ENCODE measurements at regions not wholly inside any gene's neighbourhood (a gene's known extent, or its start where the extent isn't known, plus 50 kb on each side); places are given as distances from the start of the nearest gene placed in this dataset.

DNA sequence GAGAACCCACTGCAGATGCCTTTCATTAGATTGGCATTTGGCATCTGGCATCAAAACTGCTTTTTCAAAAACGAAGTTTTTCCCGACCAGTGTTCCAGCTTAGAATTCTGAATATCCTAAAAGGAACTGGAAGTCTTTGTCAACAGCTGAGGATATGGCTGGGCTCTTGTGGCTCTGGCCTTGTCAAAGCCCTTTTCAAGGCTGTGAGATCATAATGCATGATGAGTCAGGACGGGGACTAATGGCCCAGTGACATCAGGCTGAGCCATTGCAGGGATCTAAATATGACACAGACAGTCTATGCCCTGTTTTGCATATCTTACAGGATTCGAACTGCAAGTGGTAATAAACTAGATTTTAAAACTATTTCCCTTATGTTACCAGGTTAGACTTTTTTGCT, 306.4 kb downstream of the PTTG2 start:
- DNase-seq (ENCODE audit: low read depth, low spot score) = peak; percentile 24
- H3K4me3 ChIP-seq (ENCODE audit: low read depth, low read length) = no peak overlapping the region
- in situ Hi-C loops (cut with HindIII; ENCODE audit: low sequenced_read_pairs) = no loop called here
- TF ChIP-seq, protein P1, sequence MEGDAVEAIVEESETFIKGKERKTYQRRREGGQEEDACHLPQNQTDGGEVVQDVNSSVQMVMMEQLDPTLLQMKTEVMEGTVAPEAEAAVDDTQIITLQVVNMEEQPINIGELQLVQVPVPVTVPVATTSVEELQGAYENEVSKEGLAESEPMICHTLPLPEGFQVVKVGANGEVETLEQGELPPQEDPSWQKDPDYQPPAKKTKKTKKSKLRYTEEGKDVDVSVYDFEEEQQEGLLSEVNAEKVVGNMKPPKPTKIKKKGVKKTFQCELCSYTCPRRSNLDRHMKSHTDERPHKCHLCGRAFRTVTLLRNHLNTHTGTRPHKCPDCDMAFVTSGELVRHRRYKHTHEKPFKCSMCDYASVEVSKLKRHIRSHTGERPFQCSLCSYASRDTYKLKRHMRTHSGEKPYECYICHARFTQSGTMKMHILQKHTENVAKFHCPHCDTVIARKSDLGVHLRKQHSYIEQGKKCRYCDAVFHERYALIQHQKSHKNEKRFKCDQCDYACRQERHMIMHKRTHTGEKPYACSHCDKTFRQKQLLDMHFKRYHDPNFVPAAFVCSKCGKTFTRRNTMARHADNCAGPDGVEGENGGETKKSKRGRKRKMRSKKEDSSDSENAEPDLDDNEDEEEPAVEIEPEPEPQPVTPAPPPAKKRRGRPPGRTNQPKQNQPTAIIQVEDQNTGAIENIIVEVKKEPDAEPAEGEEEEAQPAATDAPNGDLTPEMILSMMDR (IDR thresholded peaks at IDR 0.05; ENCODE audit: low read depth, low read length) = no peak

DNA sequence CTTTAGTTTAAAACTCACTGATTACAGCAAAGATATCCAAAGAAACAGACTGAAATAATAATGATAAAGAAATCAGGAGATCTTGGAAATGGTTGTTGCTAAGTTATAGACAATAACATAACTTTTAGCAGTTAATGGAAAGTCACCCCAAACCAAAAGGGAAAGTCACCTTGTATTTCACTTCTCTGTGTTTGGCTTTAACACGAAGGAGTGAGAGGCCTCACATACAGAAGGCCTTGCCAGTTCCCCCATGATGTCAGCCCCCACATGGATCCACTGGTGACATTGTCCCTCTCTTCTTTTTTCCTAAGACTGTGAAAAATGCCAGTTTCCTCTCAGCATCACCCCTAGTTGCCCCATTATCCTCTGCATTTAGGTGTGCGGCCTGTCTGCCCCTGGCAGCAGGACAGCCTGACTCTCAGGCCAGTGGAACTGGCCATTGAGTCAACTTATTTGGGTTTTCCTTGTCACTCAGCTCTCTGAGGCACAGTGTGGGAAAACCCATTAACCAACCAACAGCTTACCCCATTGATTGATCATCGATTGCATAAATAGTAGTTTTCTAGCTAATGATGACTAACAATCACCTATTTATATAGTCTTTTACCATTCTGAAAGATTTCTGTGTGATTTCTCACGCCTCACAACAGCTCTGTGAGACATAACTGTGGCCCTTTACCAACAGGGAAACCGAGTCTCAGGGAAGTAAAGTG, 308.1 kb downstream of the PTTG2 start:
- TF ChIP-seq, protein P1 (IDR thresholded peaks at IDR 0.05; ENCODE audit: low read depth, low read length) = no peak
- H3K4me3 ChIP-seq (ENCODE audit: low read depth, low read length) = no peak overlapping the region
- no peak for DNase-seq (ENCODE audit: low read depth, low spot score)
- in situ Hi-C loops (cut with HindIII; ENCODE audit: low sequenced_read_pairs) = no loop called here

DNA sequence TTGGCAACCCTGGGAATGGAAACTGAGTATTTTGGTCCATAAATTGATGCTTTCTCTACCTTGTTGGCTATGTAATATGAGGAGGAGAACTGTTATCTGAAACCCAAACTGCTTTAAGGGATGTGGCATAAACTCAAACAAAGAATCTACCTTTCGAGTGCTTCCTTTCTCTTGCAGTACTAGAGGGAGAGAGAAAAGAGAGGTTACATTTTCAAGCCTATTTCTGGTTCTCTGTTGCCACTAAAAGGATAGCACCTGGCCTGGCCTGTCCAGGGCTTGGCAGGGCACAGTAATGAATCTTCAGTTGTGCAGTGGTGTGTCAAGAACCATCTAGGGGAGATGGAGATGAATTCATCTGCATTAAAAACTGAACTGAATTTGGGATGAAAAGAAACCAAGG, 308.6 kb downstream of the PTTG2 start:
- in situ Hi-C loops (cut with HindIII; ENCODE audit: low sequenced_read_pairs) = no loop called here
- H3K4me3 ChIP-seq (ENCODE audit: low read depth, low read length) = no peak overlapping the region
- TF ChIP-seq, protein P1 (IDR thresholded peaks at IDR 0.05; ENCODE audit: low read depth, low read length) = no peak
- no peak for DNase-seq (ENCODE audit: low read depth, low spot score)

DNA sequence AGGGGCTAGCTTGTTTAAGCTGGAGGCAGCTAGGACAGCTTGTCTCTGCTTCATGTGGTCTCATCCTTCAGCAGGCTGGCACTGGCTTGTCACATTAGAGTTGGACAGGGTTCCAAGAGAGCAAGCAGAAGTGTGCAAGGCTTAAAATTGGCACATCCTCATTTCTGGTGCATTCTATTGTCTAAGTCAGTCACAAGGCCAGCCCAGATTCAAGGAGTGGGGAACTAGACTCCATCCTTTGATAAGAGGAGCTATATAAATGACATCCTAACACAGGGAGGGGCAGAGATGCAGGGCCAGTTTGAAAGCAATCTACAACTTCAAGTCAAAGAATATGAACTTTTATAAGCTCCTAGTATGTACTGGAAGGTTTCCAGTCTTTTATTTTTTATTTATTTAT, 313.2 kb downstream of the PTTG2 start:
- in situ Hi-C loops (cut with HindIII; ENCODE audit: low sequenced_read_pairs) = no loop called here

DNA sequence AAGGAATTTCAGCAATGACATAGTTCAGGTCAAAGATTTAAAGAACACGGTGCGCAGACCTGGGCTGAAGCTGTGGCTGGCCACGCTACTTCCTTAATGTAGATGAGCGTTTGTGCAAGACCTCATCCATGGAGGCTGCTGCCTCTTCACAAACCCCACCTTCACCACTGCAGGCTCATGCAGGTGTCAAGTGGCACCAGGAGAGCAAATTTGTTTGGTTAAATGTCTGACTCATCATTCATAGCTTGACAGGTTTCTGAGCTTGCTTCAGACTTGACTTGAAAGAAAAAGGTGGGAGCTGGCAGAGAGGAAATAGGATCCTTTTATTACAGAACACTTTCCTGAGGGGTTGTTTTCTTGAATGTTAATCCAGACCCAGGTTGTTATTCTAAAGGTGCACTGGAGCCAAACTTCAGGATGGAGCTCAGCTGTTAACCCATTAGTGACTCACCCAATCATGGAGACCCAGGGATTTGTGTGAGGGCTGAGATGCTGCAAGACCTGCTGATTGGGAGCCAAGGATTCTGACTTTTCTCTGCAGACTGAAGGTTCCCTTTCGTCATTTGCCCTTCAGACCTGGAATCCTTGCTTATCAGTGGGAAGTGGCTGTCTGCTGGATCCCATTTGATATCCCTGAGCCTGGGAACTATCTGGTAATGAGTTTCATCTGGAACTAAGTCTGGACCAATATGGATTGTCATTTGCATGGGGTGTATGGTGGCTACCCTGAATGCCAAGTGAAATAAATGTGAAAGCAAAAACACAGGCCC, 315.3 kb downstream of the PTTG2 start:
- no peak overlapping the region for H3K4me3 ChIP-seq (ENCODE audit: low read depth, low read length)
- DNase-seq (ENCODE audit: low read depth, low spot score) = no peak
- in situ Hi-C loops (cut with HindIII; ENCODE audit: low sequenced_read_pairs) = no loop called here
- TF ChIP-seq, protein P1 (IDR thresholded peaks at IDR 0.05; ENCODE audit: low read depth, low read length) = no peak

More for the DNA sequence above, 313.2 kb downstream of the PTTG2 start:
- H3K4me3 ChIP-seq (ENCODE audit: low read depth, low read length) = no peak overlapping the region
- TF ChIP-seq, protein P1 (IDR thresholded peaks at IDR 0.05; ENCODE audit: low read depth, low read length) = no peak
- no peak for DNase-seq (ENCODE audit: low read depth, low spot score)

DNA sequence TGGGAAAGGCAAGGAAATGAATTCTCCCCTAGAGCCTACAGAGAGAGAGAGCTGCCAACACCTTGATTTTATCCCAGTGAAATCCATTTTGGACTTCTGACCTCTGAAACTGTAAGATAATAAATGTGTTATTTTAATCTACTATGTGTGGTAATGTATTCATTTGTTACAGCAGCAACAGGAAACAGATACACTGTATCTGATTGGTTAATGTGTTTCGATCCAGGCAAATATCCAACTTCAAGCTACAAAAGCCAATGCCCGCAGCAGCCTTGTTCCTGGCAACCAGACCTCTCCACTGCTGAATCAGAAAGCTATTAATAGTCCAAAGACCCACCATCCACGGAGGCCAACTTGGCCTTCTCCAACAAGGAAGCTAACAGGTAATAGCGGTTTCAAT, 318.1 kb downstream of the PTTG2 start:
- no peak for DNase-seq (ENCODE audit: low read depth, low spot score)
- H3K4me3 ChIP-seq (ENCODE audit: low read depth, low read length) = no peak overlapping the region
- TF ChIP-seq, protein P1 (IDR thresholded peaks at IDR 0.05; ENCODE audit: low read depth, low read length) = no peak
- in situ Hi-C loops (cut with HindIII; ENCODE audit: low sequenced_read_pairs) = no loop called here

Measured in astrocyte of the spinal cord (primary cell).